Activated CD4-positive, alpha-beta memory T cell treated with anti-CD3 and anti-CD28 coated beads, Interleukin-2, amount 10 ng/mL, durations not matched to agents 7 days and 5 days (primary cell): ENCODE measurements at regions not wholly inside any gene's neighbourhood (a gene's known extent, or its start where the extent isn't known, plus 50 kb on each side); places are given as distances from the start of the nearest gene placed in this dataset.

ENCODE experiments used
- CTCF ChIA-PET: fragments of 350-600 bp; sonication (Branson Sonifier 250); formaldehyde crosslinking; loops from one replicate; lab custom pipeline; 2021; ENCODE audit warnings: antibody characterized with exemption, inconsistent platforms; lab: Charles Lee
- POLR2A ChIA-PET: fragments of 350-600 bp; sonication (Branson Sonifier 250); formaldehyde crosslinking; loops from one replicate; lab custom pipeline; 2021; ENCODE audit warnings: antibody characterized with exemption; lab: Charles Lee
- DNase-seq: peaks from one replicate; pipeline ENCODE4 v3.0.0-alpha.2; 2020
- H3K27ac Mint-ChIP-seq: one replicate; pipeline ENCODE4 v1.8.0; 2021; ENCODE audit warnings: mild to moderate bottlenecking, mixed read lengths
- H3K27me3 Mint-ChIP-seq: one replicate; pipeline ENCODE4 v1.8.0; 2021; ENCODE audit warnings: mixed read lengths
- H3K36me3 Mint-ChIP-seq: one replicate; pipeline ENCODE4 v1.8.0; 2021; ENCODE audit warnings: low read depth, mixed read lengths
- H3K4me1 Mint-ChIP-seq: one replicate; pipeline ENCODE4 v1.8.0; 2021; ENCODE audit warnings: mixed read lengths
- H3K4me3 Mint-ChIP-seq: one replicate; pipeline ENCODE4 v1.8.0; 2021; ENCODE audit warnings: mild to moderate bottlenecking, mixed read lengths
- H3K9me3 Mint-ChIP-seq: one replicate; pipeline ENCODE4 v1.8.0; 2021; ENCODE audit warnings: mixed read lengths

GRCh38 chr15:92316586-92317295, 76.9 kb upstream of the ST8SIA2 start:
- H3K9me3 Mint-ChIP-seq = no peaks in the 10 kb centered on the region
- H3K27me3 Mint-ChIP-seq = peaks cover 3% of the 10 kb centered on the region
- H3K27ac Mint-ChIP-seq = no peak overlapping the region
- H3K36me3 Mint-ChIP-seq = no peaks in the 10 kb centered on the region
- ChIA-PET CTCF (no interaction called here), POLR2A (no interaction called here)
- no peaks in the 10 kb centered on the region for H3K4me1 Mint-ChIP-seq
- no peak for DNase-seq
- H3K4me3 Mint-ChIP-seq = no peak overlapping the region

DNA sequence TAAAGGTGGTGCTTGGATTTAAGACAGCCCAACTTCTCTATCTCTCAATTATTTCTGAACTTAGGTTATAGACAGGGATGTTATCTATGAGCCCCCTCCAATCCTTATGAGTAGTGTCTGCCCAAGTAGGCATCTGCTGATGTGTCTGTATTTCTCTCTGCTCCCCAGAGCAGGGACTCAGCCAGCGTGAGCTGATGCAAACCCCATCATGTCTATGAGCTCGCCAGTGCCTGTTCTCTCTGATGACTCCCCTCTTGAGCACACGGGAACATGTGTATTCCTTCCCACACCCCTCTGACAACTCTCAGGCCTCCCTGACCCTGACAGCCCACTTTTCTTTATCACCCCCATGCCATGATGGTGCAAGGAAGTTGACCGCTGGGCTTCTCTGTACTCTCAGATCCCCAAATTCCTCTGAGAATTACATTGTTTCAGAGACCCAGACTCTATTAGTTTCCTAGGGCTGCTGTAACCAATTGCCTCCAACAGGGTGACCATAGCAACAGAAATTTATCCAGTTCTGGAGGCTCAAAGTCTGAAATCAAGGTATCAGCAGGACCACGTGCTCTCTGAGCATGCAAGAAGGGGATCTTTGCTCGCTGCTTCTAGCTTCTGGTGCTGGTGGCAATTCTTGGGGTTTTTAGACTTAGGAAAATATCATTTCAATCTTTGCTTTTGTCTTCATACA, 73.5 kb upstream of the ST8SIA2 start:
- ChIA-PET POLR2A (no interaction called here), CTCF (no interaction called here)
- H3K27ac Mint-ChIP-seq = no peak overlapping the region
- DNase-seq = no peak
- peaks cover 2% of the 10 kb centered on the region for H3K27me3 Mint-ChIP-seq
- H3K36me3 Mint-ChIP-seq = no peaks in the 10 kb centered on the region
- no peaks in the 10 kb centered on the region for H3K9me3 Mint-ChIP-seq
- no peak overlapping the region for H3K4me3 Mint-ChIP-seq
- H3K4me1 Mint-ChIP-seq = no peaks in the 10 kb centered on the region

- Mint-ChIP-seq H3K4me1 (no peaks in the 10 kb centered on the region), H3K9me3 (no peaks in the 10 kb centered on the region), H3K4me3 (no peak overlapping the region), H3K27ac (no peak overlapping the region), H3K27me3 (peaks cover 9% of the 10 kb centered on the region), H3K36me3 (no peaks in the 10 kb centered on the region)
- ChIA-PET POLR2A (no interaction called here), CTCF (no interaction called here)
- DNase-seq = no peak
These were observed 70.9 kb upstream of the ST8SIA2 start for GRCh38 chr15:92322566-92323355.

- no peaks in the 10 kb centered on the region for H3K9me3 Mint-ChIP-seq
- CTCF ChIA-PET = no interaction called here
These were observed 70.2 kb upstream of the ST8SIA2 start for GRCh38 chr15:92323525-92323924.

DNA sequence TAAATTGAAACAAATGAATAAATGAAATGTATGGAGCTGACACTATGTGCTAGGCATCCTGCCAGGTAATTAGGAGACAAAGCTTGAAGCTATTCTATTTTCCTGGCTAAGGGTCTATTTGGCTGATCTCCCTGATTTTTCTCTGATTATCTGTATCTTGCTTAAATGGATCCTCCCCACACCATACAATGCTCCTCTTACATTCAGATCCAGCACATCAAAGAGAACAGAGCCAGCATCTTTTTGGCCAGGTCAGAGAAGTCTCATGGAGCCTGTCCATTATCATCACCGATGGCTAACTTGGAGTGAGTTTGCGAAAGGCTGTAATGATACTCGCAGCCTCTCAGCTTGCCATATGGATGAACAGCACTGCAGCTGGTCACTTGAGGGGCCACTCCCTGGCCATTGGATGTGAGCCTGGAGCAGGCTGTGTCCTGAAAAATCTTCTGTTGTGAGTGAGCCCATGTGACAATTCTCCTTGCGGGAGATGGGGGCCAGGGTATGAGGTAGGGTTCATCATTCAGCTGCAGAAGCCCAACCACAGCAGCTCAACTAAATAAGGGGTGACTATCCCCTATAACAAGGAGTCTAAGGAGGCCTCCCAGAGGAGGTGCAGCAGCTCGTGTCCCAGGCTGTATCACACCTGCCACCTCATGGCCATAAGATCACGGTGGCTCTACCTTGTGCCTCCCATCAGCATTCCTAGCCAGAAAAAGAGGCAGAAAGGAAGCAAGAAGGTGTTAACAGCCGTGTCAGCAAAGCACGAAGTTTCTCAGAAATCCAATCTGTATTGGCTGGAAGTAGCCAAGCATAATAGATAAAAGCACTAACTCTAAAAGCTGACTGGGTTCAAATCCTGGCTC, 69.3 kb upstream of the ST8SIA2 start:
- Mint-ChIP-seq H3K9me3 (no peaks in the 10 kb centered on the region), H3K4me3 (no peak overlapping the region), H3K4me1 (no peaks in the 10 kb centered on the region), H3K27me3 (peaks cover 11% of the 10 kb centered on the region), H3K27ac (no peak overlapping the region), H3K36me3 (no peaks in the 10 kb centered on the region)
- CTCF ChIA-PET = no interaction called here
- POLR2A ChIA-PET = no interaction called here
- DNase-seq = no peak

More at GRCh38 chr15:92323525-92323924, 70.2 kb upstream of the ST8SIA2 start:
- H3K36me3 Mint-ChIP-seq = no peaks in the 10 kb centered on the region
- H3K27me3 Mint-ChIP-seq = peaks cover 9% of the 10 kb centered on the region
- no peak for DNase-seq
- POLR2A ChIA-PET = no interaction called here
- no peak overlapping the region for H3K4me3 Mint-ChIP-seq
- H3K4me1 Mint-ChIP-seq = no peaks in the 10 kb centered on the region
- no peak overlapping the region for H3K27ac Mint-ChIP-seq

DNA sequence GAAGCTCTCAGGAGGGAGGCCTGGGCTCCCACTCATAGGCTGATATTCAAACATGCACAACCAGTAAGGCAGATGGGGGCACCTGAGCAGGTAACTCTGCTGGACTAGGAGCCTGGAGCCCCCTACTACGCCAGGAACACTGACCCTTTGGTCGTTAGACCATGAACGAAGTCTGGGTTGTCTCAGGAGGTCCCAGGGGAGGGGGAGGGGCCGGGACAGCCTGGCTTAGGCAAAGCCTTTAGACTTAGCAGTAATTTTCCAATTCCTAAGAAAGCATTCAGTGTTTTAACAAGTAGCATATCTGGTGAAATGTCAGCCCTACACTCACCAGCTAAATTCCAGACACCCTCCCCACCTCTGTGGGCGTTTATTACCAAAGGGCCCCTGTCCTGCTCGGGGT, 67.4 kb upstream of the ST8SIA2 start:
- Mint-ChIP-seq H3K4me3 (no peak overlapping the region), H3K27me3 (peaks cover 11% of the 10 kb centered on the region), H3K9me3 (no peaks in the 10 kb centered on the region), H3K36me3 (no peaks in the 10 kb centered on the region), H3K4me1 (no peaks in the 10 kb centered on the region), H3K27ac (no peak overlapping the region)
- ChIA-PET CTCF (no interaction called here), POLR2A (no interaction called here)
- DNase-seq = no peak

DNA sequence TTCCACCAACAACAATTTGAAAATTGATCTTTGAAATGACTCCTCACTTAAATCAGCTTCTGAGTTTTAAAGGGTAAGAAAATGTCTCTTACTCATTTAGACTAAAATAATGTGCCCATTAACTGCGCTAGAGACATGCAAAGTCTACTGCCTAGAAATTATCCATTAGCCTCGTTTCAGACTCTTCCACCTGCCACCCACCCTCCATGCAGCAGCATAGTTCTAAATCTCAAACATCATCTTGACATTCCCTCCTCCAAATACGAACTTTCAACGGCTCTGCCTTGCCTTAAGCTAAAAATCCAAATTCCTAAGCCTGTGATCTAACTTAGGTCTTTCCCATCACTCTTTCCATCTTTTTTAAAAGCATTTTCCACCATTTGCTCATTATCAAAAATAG, 66.6 kb upstream of the ST8SIA2 start:
- Mint-ChIP-seq H3K9me3 (no peaks in the 10 kb centered on the region), H3K4me1 (no peaks in the 10 kb centered on the region), H3K27me3 (peaks cover 11% of the 10 kb centered on the region), H3K36me3 (no peaks in the 10 kb centered on the region), H3K27ac (no peak overlapping the region), H3K4me3 (no peak overlapping the region)
- CTCF ChIA-PET = no interaction called here
- POLR2A ChIA-PET = no interaction called here
- no peak for DNase-seq

GRCh38 chr15:92328207-92328606, 65.5 kb upstream of the ST8SIA2 start:
- H3K4me3 Mint-ChIP-seq = no peak overlapping the region
- H3K9me3 Mint-ChIP-seq = no peaks in the 10 kb centered on the region
- H3K27me3 Mint-ChIP-seq = peaks cover 11% of the 10 kb centered on the region
- no peaks in the 10 kb centered on the region for H3K36me3 Mint-ChIP-seq
- H3K27ac Mint-ChIP-seq = no peak overlapping the region
- ChIA-PET POLR2A (no interaction called here), CTCF (no interaction called here)
- H3K4me1 Mint-ChIP-seq = no peaks in the 10 kb centered on the region
- DNase-seq = no peak

- CTCF ChIA-PET = no interaction called here
These were observed 61.4 kb upstream of the ST8SIA2 start for GRCh38 chr15:92332125-92332899.

DNA sequence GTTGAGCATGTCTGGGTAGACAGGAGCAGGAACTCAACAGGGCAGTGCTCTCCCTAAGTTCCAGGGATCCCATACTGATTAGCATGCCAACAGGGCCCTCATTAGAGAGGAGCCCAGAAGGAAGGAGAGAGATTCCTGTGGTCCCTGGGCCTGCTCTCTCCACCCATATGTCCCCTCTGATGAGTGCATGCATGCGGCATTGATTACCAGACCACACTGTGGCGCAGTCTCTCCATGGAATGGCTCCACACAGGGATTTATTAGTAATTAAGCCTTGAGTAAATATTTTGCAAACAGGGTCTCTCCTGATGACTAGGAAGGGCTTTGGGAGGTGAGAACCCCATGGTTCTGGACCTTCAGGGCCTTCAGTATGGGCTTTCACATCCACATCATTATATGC, 60.0 kb upstream of the ST8SIA2 start:
- POLR2A ChIA-PET = no interaction called here
- Mint-ChIP-seq H3K27me3 (peaks cover 16% of the 10 kb centered on the region), H3K9me3 (no peaks in the 10 kb centered on the region), H3K27ac (no peak overlapping the region), H3K4me3 (no peak overlapping the region), H3K36me3 (no peaks in the 10 kb centered on the region), H3K4me1 (no peaks in the 10 kb centered on the region)
- no peak for DNase-seq
- CTCF ChIA-PET = no interaction called here

More at GRCh38 chr15:92332125-92332899, 61.4 kb upstream of the ST8SIA2 start:
- Mint-ChIP-seq H3K27ac (no peak overlapping the region), H3K27me3 (peaks cover 13% of the 10 kb centered on the region), H3K36me3 (no peaks in the 10 kb centered on the region), H3K9me3 (no peaks in the 10 kb centered on the region), H3K4me3 (no peak overlapping the region), H3K4me1 (no peaks in the 10 kb centered on the region)
- POLR2A ChIA-PET = no interaction called here
- no peak for DNase-seq

- POLR2A ChIA-PET = no interaction called here
- no peak overlapping the region for H3K27ac Mint-ChIP-seq
- CTCF ChIA-PET = no interaction called here
- H3K4me3 Mint-ChIP-seq = no peak overlapping the region
- H3K27me3 Mint-ChIP-seq = peaks cover 16% of the 10 kb centered on the region
- no peak for DNase-seq
- no peaks in the 10 kb centered on the region for H3K9me3 Mint-ChIP-seq
- H3K4me1 Mint-ChIP-seq = no peaks in the 10 kb centered on the region
- H3K36me3 Mint-ChIP-seq = no peaks in the 10 kb centered on the region
These were observed 57.2 kb upstream of the ST8SIA2 start for GRCh38 chr15:92336419-92336987.

GRCh38 chr15:92339361-92339760, 54.3 kb upstream of the ST8SIA2 start:
- ChIA-PET POLR2A (no interaction called here), CTCF (no interaction called here)
- no peak overlapping the region for H3K4me3 Mint-ChIP-seq
- DNase-seq = no peak
- no peak overlapping the region for H3K27ac Mint-ChIP-seq
- no peaks in the 10 kb centered on the region for H3K4me1 Mint-ChIP-seq
- no peaks in the 10 kb centered on the region for H3K9me3 Mint-ChIP-seq
- H3K36me3 Mint-ChIP-seq = no peaks in the 10 kb centered on the region
- H3K27me3 Mint-ChIP-seq = peaks cover 16% of the 10 kb centered on the region
